ENCODE measurements at regions not wholly inside any gene's neighbourhood (a gene's known extent, or its start where the extent isn't known, plus 50 kb on each side); places are given as distances from the start of the nearest gene placed in this dataset.

GRCh38 chr10:36455526-36456133, 669.8 kb upstream of the ANKRD30A start:
- Histone ChIP-seq H3K27ac (ENCODE audit: low read length) (no peak overlapping the region), H3K36me3 (ENCODE audit: control insufficient read depth, low read depth, low read length) (no peaks in the 10 kb centered on the region), H3K27me3 (ENCODE audit: control insufficient read depth, insufficient read depth, low read length) (no peaks in the 10 kb centered on the region), H3K9ac (ENCODE audit: low read length) (no peak overlapping the region), H3K4me1 (ENCODE audit: control insufficient read depth, low read depth, low read length) (peaks cover under 1% of the 10 kb centered on the region), H3K9me3 (ENCODE audit: control insufficient read depth, low read depth, low read length) (peaks cover 2% of the 10 kb centered on the region), H3K4me3 (ENCODE audit: low read length) (no peak overlapping the region)

- H3K4me3 ChIP-seq (ENCODE audit: low read length), result no peak overlapping the region
- H3K4me1 ChIP-seq (ENCODE audit: control insufficient read depth, low read depth, low read length), result peaks cover 21% of the 10 kb centered on the region
- no peak overlapping the region for H3K27ac ChIP-seq (ENCODE audit: low read length)
- H3K9me3 ChIP-seq (ENCODE audit: control insufficient read depth, low read depth, low read length), result peaks cover 2% of the 10 kb centered on the region
- no peak overlapping the region for H3K9ac ChIP-seq (ENCODE audit: low read length)
- H3K27me3 ChIP-seq (ENCODE audit: control insufficient read depth, insufficient read depth, low read length), result no peaks in the 10 kb centered on the region
- no peaks in the 10 kb centered on the region for H3K36me3 ChIP-seq (ENCODE audit: control insufficient read depth, low read depth, low read length)
These were observed 672.5 kb upstream of the ANKRD30A start for GRCh38 chr10:36452851-36453250.

- H3K4me3 ChIP-seq (ENCODE audit: low read length), result no peak overlapping the region
- no peak overlapping the region for H3K9ac ChIP-seq (ENCODE audit: low read length)
- H3K36me3 ChIP-seq (ENCODE audit: control insufficient read depth, low read depth, low read length), result no peaks in the 10 kb centered on the region
- H3K27me3 ChIP-seq (ENCODE audit: control insufficient read depth, insufficient read depth, low read length), result no peaks in the 10 kb centered on the region
- no peaks in the 10 kb centered on the region for H3K9me3 ChIP-seq (ENCODE audit: control insufficient read depth, low read depth, low read length)
- H3K4me1 ChIP-seq (ENCODE audit: control insufficient read depth, low read depth, low read length), result peaks cover 21% of the 10 kb centered on the region
- no peak overlapping the region for H3K27ac ChIP-seq (ENCODE audit: low read length)
These were observed 673.9 kb upstream of the ANKRD30A start for GRCh38 chr10:36451391-36451970.

DNA sequence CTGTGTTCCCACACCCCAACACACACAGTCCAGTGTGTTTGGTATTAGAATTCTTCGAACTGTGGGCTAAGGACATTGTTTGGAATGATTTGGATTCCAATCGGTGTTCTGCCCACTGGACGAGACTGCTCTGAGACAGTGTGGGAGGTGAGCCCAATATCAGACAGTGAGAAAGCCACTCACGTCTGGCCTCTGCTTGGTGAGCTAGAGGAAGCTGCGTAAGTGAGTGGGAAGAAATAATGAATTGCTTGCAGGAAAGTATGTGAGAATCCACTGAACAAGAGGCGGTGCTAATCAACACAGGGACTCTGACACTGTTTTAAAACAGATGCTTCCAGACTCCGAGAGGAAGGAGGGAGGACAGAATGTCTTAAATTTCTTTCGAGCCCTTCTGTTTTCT, 675.0 kb upstream of the ANKRD30A start:
- Histone ChIP-seq H3K9ac (ENCODE audit: low read length) (no peak overlapping the region), H3K4me1 (ENCODE audit: control insufficient read depth, low read depth, low read length) (peaks cover 24% of the 10 kb centered on the region), H3K36me3 (ENCODE audit: control insufficient read depth, low read depth, low read length) (no peaks in the 10 kb centered on the region), H3K27ac (ENCODE audit: low read length) (no peak overlapping the region), H3K27me3 (ENCODE audit: control insufficient read depth, insufficient read depth, low read length) (no peaks in the 10 kb centered on the region), H3K9me3 (ENCODE audit: control insufficient read depth, low read depth, low read length) (no peaks in the 10 kb centered on the region), H3K4me3 (ENCODE audit: low read length) (no peak overlapping the region)

DNA sequence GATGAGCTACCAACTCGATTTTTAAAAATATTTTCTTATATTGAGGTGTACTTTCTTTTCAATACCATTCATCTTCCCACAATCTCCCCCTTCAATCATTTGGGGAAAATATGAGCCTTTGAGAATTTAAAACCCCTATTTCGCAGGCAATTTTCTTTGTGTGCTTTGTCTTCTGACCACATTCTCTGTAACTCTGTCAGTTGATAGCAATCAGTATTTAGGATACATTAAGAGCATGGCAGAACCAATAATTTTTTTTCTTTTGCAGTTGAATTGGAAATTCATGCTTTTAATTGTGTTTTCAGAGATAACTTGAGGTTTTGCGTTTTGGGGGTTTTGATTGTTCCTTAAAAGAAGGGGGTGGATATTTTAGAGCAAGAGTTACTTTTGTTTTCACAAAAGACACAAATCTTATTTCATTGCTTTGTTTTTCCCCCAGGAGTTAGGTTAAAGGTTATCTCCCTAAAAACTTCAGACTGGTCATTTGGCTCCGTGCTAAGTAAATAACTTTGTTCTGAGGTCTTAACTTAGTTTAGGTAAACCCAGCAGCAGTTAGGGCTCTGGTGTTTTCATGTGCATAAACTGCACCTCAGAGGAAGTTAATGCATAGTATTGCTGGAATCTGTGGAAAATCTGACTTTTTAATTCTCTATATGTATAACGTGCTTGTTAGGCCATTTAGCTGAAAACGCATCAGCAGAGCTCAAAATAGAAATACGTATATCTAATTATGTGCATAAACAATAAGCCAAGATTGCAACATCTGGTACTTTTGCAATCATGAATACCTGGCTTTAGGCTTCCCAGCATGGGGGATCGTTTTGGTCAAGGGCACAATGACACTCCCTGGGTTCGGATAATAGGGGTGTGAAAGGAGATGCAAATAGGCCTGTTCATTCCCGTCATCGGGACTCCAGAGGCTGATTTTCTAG, 676.4 kb upstream of the ANKRD30A start:
- H3K36me3 ChIP-seq (ENCODE audit: control insufficient read depth, low read depth, low read length), result no peaks in the 10 kb centered on the region
- no peaks in the 10 kb centered on the region for H3K27me3 ChIP-seq (ENCODE audit: control insufficient read depth, insufficient read depth, low read length)
- peak overlapping the region; percentile 34 for H3K4me3 ChIP-seq (ENCODE audit: low read length)
- H3K4me1 ChIP-seq (ENCODE audit: control insufficient read depth, low read depth, low read length), result peaks cover 30% of the 10 kb centered on the region
- peak overlapping the region; percentile 34 for H3K9ac ChIP-seq (ENCODE audit: low read length)
- no peaks in the 10 kb centered on the region for H3K9me3 ChIP-seq (ENCODE audit: control insufficient read depth, low read depth, low read length)
- peak overlapping the region; percentile 56 for H3K27ac ChIP-seq (ENCODE audit: low read length)

DNA sequence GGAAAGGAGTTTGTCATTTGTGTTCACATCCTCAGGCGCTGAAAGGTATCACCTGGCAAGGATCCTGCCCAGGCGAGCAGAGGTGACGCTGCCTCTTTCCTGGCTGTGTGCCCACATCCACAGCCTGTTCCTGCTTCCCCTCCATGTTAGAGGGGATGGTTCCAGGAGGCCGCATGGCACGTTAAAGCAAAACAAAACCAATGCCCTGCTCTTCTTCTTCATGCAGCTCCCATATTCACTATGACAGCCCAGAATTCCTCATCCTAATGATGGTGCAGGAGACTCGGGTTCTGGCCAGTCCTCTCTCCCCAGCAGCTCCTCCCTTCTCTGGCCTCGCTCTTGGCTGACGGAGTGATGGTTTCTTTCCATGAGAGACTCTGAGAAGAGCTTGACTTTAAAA, 678.5 kb upstream of the ANKRD30A start:
- Histone ChIP-seq H3K27me3 (ENCODE audit: control insufficient read depth, insufficient read depth, low read length) (no peaks in the 10 kb centered on the region), H3K27ac (ENCODE audit: low read length) (no peak overlapping the region), H3K9ac (ENCODE audit: low read length) (no peak overlapping the region), H3K9me3 (ENCODE audit: control insufficient read depth, low read depth, low read length) (no peaks in the 10 kb centered on the region), H3K4me3 (ENCODE audit: low read length) (no peak overlapping the region), H3K4me1 (ENCODE audit: control insufficient read depth, low read depth, low read length) (peaks cover 30% of the 10 kb centered on the region), H3K36me3 (ENCODE audit: control insufficient read depth, low read depth, low read length) (no peaks in the 10 kb centered on the region)

- no peaks in the 10 kb centered on the region for H3K27me3 ChIP-seq (ENCODE audit: control insufficient read depth, insufficient read depth, low read length)
- no peak overlapping the region for H3K27ac ChIP-seq (ENCODE audit: low read length)
- H3K9me3 ChIP-seq (ENCODE audit: control insufficient read depth, low read depth, low read length), result no peaks in the 10 kb centered on the region
- H3K4me1 ChIP-seq (ENCODE audit: control insufficient read depth, low read depth, low read length), result peaks cover 9% of the 10 kb centered on the region
- no peak overlapping the region for H3K4me3 ChIP-seq (ENCODE audit: low read length)
- no peak overlapping the region for H3K9ac ChIP-seq (ENCODE audit: low read length)
- H3K36me3 ChIP-seq (ENCODE audit: control insufficient read depth, low read depth, low read length), result no peaks in the 10 kb centered on the region
These were observed 682.2 kb upstream of the ANKRD30A start for GRCh38 chr10:36443233-36443632.

DNA sequence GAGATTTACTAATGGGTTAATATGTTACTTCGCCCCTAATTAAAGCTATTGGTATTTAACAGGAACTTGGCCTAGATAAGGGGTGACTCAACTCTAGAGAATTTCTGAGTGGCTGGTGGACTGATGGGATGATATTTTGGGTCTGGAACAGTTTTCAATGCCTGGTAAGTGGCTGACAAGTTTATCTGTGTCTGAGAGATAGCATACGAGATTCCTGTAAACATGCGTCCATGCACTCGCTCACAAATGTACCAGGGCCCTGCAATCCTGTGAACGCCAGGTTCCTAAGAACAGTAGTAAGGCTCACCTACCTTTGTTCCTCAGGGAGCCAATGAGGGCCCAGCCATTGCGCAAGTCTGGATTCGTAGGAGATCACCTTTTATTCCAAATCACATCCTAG, 683.8 kb upstream of the ANKRD30A start:
- Histone ChIP-seq H3K4me3 (ENCODE audit: low read length) (no peak overlapping the region), H3K27me3 (ENCODE audit: control insufficient read depth, insufficient read depth, low read length) (no peaks in the 10 kb centered on the region), H3K9ac (ENCODE audit: low read length) (no peak overlapping the region), H3K27ac (ENCODE audit: low read length) (no peak overlapping the region), H3K4me1 (ENCODE audit: control insufficient read depth, low read depth, low read length) (peaks cover 9% of the 10 kb centered on the region), H3K9me3 (ENCODE audit: control insufficient read depth, low read depth, low read length) (no peaks in the 10 kb centered on the region), H3K36me3 (ENCODE audit: control insufficient read depth, low read depth, low read length) (no peaks in the 10 kb centered on the region)

- Histone ChIP-seq H3K27me3 (ENCODE audit: control insufficient read depth, insufficient read depth, low read length) (no peaks in the 10 kb centered on the region), H3K9ac (ENCODE audit: low read length) (no peak overlapping the region), H3K9me3 (ENCODE audit: control insufficient read depth, low read depth, low read length) (no peaks in the 10 kb centered on the region), H3K4me3 (ENCODE audit: low read length) (no peak overlapping the region), H3K4me1 (ENCODE audit: control insufficient read depth, low read depth, low read length) (peaks cover 8% of the 10 kb centered on the region), H3K27ac (ENCODE audit: low read length) (no peak overlapping the region), H3K36me3 (ENCODE audit: control insufficient read depth, low read depth, low read length) (no peaks in the 10 kb centered on the region)
These were observed 684.9 kb upstream of the ANKRD30A start for GRCh38 chr10:36440539-36440938.

DNA sequence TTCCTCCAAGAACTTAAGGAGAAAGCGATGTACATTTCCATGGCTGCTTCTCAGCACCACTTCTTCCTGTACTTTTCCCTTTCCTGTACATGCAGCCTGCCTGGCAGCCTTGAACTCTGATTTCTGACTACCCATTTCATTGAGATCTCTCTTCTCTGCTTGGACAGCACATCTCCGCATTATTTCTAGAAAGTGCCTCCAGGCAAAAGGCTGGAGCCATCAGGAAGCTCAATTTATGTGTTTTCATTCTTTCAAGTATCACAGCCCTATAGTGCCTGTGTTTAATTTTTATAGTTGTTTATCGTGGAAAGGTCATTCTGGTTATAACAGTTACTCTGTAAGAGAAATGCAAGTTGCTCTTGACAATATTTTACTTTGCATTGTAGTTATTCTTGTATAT, 688.0 kb upstream of the ANKRD30A start:
- Histone ChIP-seq H3K36me3 (ENCODE audit: control insufficient read depth, low read depth, low read length) (no peaks in the 10 kb centered on the region), H3K4me1 (ENCODE audit: control insufficient read depth, low read depth, low read length) (no peaks in the 10 kb centered on the region), H3K4me3 (ENCODE audit: low read length) (no peak overlapping the region)

GRCh38 chr10:36428507-36428906, 696.9 kb upstream of the ANKRD30A start:
- no peak overlapping the region for H3K4me3 ChIP-seq (ENCODE audit: low read length)
- H3K9ac ChIP-seq (ENCODE audit: low read length), result no peak overlapping the region
- no peak overlapping the region for H3K27ac ChIP-seq (ENCODE audit: low read length)
- H3K36me3 ChIP-seq (ENCODE audit: control insufficient read depth, low read depth, low read length), result no peaks in the 10 kb centered on the region
- no peaks in the 10 kb centered on the region for H3K9me3 ChIP-seq (ENCODE audit: control insufficient read depth, low read depth, low read length)
- peaks cover 5% of the 10 kb centered on the region for H3K4me1 ChIP-seq (ENCODE audit: control insufficient read depth, low read depth, low read length)
- no peaks in the 10 kb centered on the region for H3K27me3 ChIP-seq (ENCODE audit: control insufficient read depth, insufficient read depth, low read length)

More for the DNA sequence above, 688.0 kb upstream of the ANKRD30A start:
- H3K9ac ChIP-seq (ENCODE audit: low read length), result no peak overlapping the region
- H3K9me3 ChIP-seq (ENCODE audit: control insufficient read depth, low read depth, low read length), result no peaks in the 10 kb centered on the region
- no peak overlapping the region for H3K27ac ChIP-seq (ENCODE audit: low read length)
- H3K27me3 ChIP-seq (ENCODE audit: control insufficient read depth, insufficient read depth, low read length), result no peaks in the 10 kb centered on the region
